GM19240 (cell line): ENCODE measurements at regions not wholly inside any gene's neighbourhood (a gene's known extent, or its start where the extent isn't known, plus 50 kb on each side); places are given as distances from the start of the nearest gene placed in this dataset.
"Not testable (repeated sequence)": the region's sequence is repeated elsewhere in the genome, so short reads cannot be mapped to it uniquely, and the experiment has no call there.

Experiments used
- DNase-seq: peaks from one replicate; pipeline ENCODE4 v3.0.0; 2011; ENCODE audit warnings: low spot score; ENCODE audit not compliant: insufficient read length

GRCh38 chr2:184312970-184313369 is 285.4 kb upstream of the ZNF804A start:
- no peak for DNase-seq

- no peak for DNase-seq
These were observed 283.5 kb upstream of the ZNF804A start for GRCh38 chr2:184314829-184315228.

GRCh38 chr2:184316921-184317320 is 281.4 kb upstream of the ZNF804A start:
- DNase-seq, result no peak

GRCh38 chr2:184322615-184323014 is 275.7 kb upstream of the ZNF804A start:
- no peak for DNase-seq

- no peak for DNase-seq
These were observed 272.3 kb upstream of the ZNF804A start for GRCh38 chr2:184326066-184326465.

- DNase-seq, result not testable (repeated sequence)
These were observed 270.5 kb upstream of the ZNF804A start for GRCh38 chr2:184327805-184328204.

- DNase-seq, result not testable (repeated sequence)
These were observed 267.8 kb upstream of the ZNF804A start for GRCh38 chr2:184330561-184330960.

GRCh38 chr2:184336688-184337087 is 261.6 kb upstream of the ZNF804A start:
- DNase-seq, result no peak

GRCh38 chr2:184338771-184339170 is 259.6 kb upstream of the ZNF804A start:
- no peak for DNase-seq

- no peak for DNase-seq
These were observed 258.4 kb upstream of the ZNF804A start for GRCh38 chr2:184339966-184340365.

- no peak for DNase-seq
These were observed 251.9 kb upstream of the ZNF804A start for GRCh38 chr2:184346338-184346862.

- no peak for DNase-seq
These were observed 247.2 kb upstream of the ZNF804A start for GRCh38 chr2:184351126-184351525.

GRCh38 chr2:184357033-184357432 is 241.3 kb upstream of the ZNF804A start:
- no peak for DNase-seq

- no peak for DNase-seq
These were observed 238.9 kb upstream of the ZNF804A start for GRCh38 chr2:184359379-184359778.

GRCh38 chr2:184363213-184363612 is 235.1 kb upstream of the ZNF804A start:
- no peak for DNase-seq

GRCh38 chr2:184367211-184367610 is 231.1 kb upstream of the ZNF804A start:
- DNase-seq, result no peak

GRCh38 chr2:184369307-184369706 is 229.0 kb upstream of the ZNF804A start:
- no peak for DNase-seq

- no peak for DNase-seq
These were observed 227.4 kb upstream of the ZNF804A start for GRCh38 chr2:184370954-184371353.

GRCh38 chr2:184371641-184372040 is 226.7 kb upstream of the ZNF804A start:
- no peak for DNase-seq

- DNase-seq, result no peak
These were observed 225.8 kb upstream of the ZNF804A start for GRCh38 chr2:184372484-184372883.

GRCh38 chr2:184394642-184395041 is 203.7 kb upstream of the ZNF804A start:
- DNase-seq, result no peak

- DNase-seq, result no peak
These were observed 195.9 kb upstream of the ZNF804A start for GRCh38 chr2:184402381-184402780.

GRCh38 chr2:184407041-184407630 is 191.2 kb upstream of the ZNF804A start:
- not testable (repeated sequence) for DNase-seq

- DNase-seq, result no peak
These were observed 188.2 kb upstream of the ZNF804A start for GRCh38 chr2:184410160-184410559.
